Tibial artery (tissue), 4 donors: ENCODE measurements at regions not wholly inside any gene's neighbourhood (a gene's known extent, or its start where the extent isn't known, plus 50 kb on each side); places are given as distances from the start of the nearest gene placed in this dataset.

Experiments
- DNase-seq, 2 donors: peaks; one replicate each; pipeline ENCODE4 v3.0.0-alpha.2; 2019
- H3K27ac ChIP-seq, 2 donors: fragments of 200-600 bp; sonication (generic) in 1 of 2; 1 replicate in 1 of 2; 2 replicates in 1 of 2; pipeline ENCODE4 v1.5.1; 2018 to 2019; ENCODE audit warnings: mild to moderate bottlenecking in 1 of 2
- H3K27me3 ChIP-seq, 2 donors: fragments of 200-600 bp; sonication (generic) in 1 of 2; one replicate each; pipeline versions ENCODE4 v1.5.1 to v1.6.0; 2016 to 2019
- H3K36me3 ChIP-seq, 3 donors: fragments of 200-600 bp; sonication (generic) in 2 of 3; one replicate each; pipeline ENCODE4 v1.5.1; 2016 to 2019; ENCODE audit warnings: mild to moderate bottlenecking in 2 of 3
- H3K4me1 ChIP-seq, 4 donors: fragments of 200-600 bp; sonication (generic) in 2 of 4; 1 replicate in 3 of 4; 2 replicates in 1 of 4; pipeline ENCODE4 v1.5.1; 2016 to 2019
- H3K4me3 ChIP-seq, 2 donors: fragments of 200-600 bp; sonication (generic) in 1 of 2; 1 replicate in 1 of 2; 2 replicates in 1 of 2; pipeline ENCODE4 v1.5.1; 2018 to 2019; ENCODE audit warnings: mild to moderate bottlenecking in 2 of 2
- H3K9me3 ChIP-seq, 3 donors: fragments of 200-600 bp; sonication (generic) in 1 of 3; one replicate each; pipeline ENCODE4 v1.5.1; 2016 to 2019
- intact Hi-C: fragments of 100-400 bp; cut with DNase I; formaldehyde crosslinking; loops from one replicate; pipeline ENCODE4 v1.15.0; 2023; ENCODE audit warnings: low total_unique reads
- TF ChIP-seq, protein P1 (sequence below), 2 experiments: fragments of 200-600 bp in 1 of 2; fragments of 450-650 bp in 1 of 2; IDR thresholded peaks; one replicate each; pipeline ENCODE4 v1.5.1; 2017 to 2019; ENCODE audit warnings: antibody characterized with exemption in 2 of 2, mild to moderate bottlenecking in 1 of 2, moderate library complexity in 1 of 2

GRCh38 chr20:50336661-50337060 lies 146.0 kb downstream of the CEBPB start:
- no peaks in the 10 kb centered on the region for H3K9me3 ChIP-seq
- TF ChIP-seq, protein P1, sequence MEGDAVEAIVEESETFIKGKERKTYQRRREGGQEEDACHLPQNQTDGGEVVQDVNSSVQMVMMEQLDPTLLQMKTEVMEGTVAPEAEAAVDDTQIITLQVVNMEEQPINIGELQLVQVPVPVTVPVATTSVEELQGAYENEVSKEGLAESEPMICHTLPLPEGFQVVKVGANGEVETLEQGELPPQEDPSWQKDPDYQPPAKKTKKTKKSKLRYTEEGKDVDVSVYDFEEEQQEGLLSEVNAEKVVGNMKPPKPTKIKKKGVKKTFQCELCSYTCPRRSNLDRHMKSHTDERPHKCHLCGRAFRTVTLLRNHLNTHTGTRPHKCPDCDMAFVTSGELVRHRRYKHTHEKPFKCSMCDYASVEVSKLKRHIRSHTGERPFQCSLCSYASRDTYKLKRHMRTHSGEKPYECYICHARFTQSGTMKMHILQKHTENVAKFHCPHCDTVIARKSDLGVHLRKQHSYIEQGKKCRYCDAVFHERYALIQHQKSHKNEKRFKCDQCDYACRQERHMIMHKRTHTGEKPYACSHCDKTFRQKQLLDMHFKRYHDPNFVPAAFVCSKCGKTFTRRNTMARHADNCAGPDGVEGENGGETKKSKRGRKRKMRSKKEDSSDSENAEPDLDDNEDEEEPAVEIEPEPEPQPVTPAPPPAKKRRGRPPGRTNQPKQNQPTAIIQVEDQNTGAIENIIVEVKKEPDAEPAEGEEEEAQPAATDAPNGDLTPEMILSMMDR (IDR thresholded peaks at IDR 0.05): no peak
- H3K27me3 ChIP-seq: no peaks in the 10 kb centered on the region
- H3K4me3 ChIP-seq: no peak overlapping the region
- DNase-seq: no peak
- H3K36me3 ChIP-seq: no peaks in the 10 kb centered on the region
- H3K4me1 ChIP-seq: peaks cover 0 to 24% (median 7%) of the 10 kb centered on the region in 4 donors
- intact Hi-C loops: no loop called here
- H3K27ac ChIP-seq: no peak overlapping the region

DNA sequence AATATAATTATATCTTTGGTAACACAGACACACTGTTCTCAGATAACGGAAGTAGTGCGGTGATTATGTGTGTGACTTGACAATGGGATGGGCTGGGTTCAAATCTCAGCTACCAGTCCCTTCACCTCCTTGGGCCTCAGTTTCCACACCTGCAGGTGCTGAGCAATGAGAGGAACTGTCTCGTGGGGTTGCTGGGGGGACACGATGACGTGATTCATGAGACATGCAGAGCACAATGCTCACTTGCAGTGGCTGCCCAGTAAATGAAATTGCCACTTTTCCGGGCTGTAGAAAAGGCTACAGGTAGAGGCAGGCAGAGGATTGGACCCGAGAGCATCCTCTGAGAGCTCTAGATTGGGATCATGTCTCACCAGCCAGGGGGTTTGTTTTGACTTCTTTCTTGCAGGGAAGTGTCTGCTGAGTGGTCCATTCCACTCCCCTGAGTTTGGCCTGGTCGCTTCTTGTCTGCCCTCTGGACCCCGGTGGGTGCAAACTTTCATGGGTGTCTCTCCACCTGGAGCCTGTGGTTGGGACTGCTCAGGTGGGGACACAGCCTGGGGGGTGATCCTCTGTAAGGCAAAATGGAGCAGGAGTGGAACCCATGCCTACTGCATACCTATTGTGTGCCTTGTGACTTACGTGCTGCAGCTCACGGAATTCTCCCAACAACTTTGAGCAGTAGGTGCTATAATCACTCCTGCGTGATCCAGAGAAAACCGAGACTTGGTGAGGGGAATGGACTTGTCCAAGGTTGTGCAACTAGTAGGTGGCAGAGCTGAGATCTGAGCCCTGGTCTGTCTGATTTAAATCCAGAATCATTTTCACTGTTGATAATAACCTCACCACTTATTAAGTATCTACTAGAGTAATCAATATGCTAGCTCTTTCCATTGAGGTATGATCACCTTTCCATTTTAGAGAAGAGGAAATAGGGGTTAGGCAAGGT lies 147.2 kb downstream of the CEBPB start:
- DNase-seq: peak in 1 of 2 donors; percentile 32
- intact Hi-C loops: no loop called here
- peaks cover 0 to 13% (median 7%) of the 10 kb centered on the region in 4 donors for H3K4me1 ChIP-seq
- no peaks in the 10 kb centered on the region for H3K9me3 ChIP-seq
- H3K27me3 ChIP-seq: no peaks in the 10 kb centered on the region
- TF ChIP-seq, protein P1 (IDR thresholded peaks at IDR 0.05): no peak
- no peaks in the 10 kb centered on the region for H3K36me3 ChIP-seq
- H3K27ac ChIP-seq: no peak overlapping the region
- no peak overlapping the region for H3K4me3 ChIP-seq

DNA sequence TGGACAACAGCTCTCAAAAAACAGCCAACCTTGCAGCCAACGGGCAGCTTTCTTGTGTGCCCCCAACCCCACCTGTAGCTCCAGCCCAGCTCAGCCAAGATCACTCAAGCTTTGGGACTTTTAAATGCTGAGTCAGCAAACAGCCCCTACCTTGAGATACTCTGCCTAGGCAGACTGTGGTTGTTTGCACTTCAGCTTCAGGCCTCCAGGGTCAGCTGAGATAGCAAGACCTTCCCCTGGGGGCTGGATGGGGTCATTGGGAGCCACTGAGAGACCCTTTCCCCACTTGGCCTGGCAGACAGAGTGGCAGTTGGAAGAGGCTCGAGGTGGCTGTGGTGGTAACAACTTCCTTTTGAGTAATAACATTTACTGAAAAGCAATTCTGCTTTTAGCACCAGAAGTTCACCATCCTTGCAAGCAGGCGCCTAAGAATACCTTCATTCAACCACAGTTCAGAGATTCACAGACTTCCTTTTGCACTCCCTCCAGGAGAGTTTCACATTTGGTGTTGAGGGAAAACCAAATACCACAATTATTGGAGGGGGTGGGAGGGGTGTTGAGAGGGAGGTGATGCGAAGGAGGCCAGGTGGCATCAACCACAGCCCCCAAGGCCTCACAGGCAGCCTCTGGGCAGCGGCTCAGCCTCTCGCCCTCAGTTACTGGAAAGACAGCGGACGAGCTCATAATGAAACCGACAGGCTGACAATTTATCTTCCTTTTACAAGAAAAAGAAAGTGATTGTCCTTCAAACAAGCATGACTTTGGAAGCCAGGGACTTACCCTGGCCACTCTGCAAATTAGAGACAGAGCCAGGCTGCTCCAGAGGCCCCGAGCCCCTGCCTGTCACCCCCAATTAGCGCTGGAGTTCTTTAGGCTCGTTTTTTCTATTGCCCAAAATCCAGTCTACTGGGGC lies 148.1 kb downstream of the CEBPB start:
- TF ChIP-seq, protein P1 (IDR thresholded peaks at IDR 0.05): no peak
- DNase-seq: no peak
- no peaks in the 10 kb centered on the region for H3K36me3 ChIP-seq
- peak overlapping the region in 1 of 2 donors; percentile 41 for H3K27ac ChIP-seq
- intact Hi-C loops: no loop called here
- H3K9me3 ChIP-seq: no peaks in the 10 kb centered on the region
- no peaks in the 10 kb centered on the region for H3K27me3 ChIP-seq
- peaks cover 0 to 13% (median 3%) of the 10 kb centered on the region in 4 donors for H3K4me1 ChIP-seq
- no peak overlapping the region for H3K4me3 ChIP-seq

DNA sequence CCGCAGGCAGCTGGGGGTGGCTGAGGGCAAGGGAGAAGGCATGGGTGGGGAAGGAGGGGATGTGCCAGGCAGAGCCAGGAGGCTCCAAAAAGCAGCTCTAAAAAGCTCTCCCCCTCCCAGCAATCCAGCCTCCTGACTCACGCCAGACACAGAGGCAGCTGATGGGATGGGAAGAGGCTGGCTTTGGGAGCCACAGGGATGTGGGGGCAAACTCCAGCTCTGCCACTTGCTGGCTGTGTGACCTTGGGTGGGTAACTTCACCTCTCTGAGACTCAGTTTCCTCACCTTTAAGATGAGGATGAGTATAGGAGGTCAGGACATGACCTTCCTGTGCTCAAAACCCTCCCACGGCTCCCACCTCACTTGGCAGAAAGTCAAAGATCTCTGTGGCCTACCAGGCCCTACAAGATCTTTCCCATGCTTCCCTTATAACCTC lies 148.9 kb downstream of the CEBPB start:
- Histone ChIP-seq H3K4me3 (no peak overlapping the region), H3K27ac (peak overlapping the region; percentile 0 to 41), H3K4me1 (peaks cover 0 to 20% (median 0%) of the 10 kb centered on the region in 4 donors), H3K9me3 (no peaks in the 10 kb centered on the region), H3K27me3 (no peaks in the 10 kb centered on the region), H3K36me3 (no peaks in the 10 kb centered on the region)
- TF ChIP-seq, protein P1 (IDR thresholded peaks at IDR 0.05): no peak
- DNase-seq: peak in 1 of 2 donors; percentile 56
- intact Hi-C loops: no loop called here

GRCh38 chr20:50340541-50340940 lies 149.9 kb downstream of the CEBPB start:
- TF ChIP-seq, protein P1 (IDR thresholded peaks at IDR 0.05): no peak
- no peaks in the 10 kb centered on the region for H3K36me3 ChIP-seq
- no peaks in the 10 kb centered on the region for H3K27me3 ChIP-seq
- no peak overlapping the region for H3K27ac ChIP-seq
- DNase-seq: no peak
- H3K9me3 ChIP-seq: no peaks in the 10 kb centered on the region
- peaks cover 0 to 30% (median 3%) of the 10 kb centered on the region in 4 donors for H3K4me1 ChIP-seq
- intact Hi-C loops: no loop called here
- H3K4me3 ChIP-seq: no peak overlapping the region
